MM.1S (cell line): ENCODE measurements at regions not wholly inside any gene's neighbourhood (a gene's known extent, or its start where the extent isn't known, plus 50 kb on each side); places are given as distances from the start of the nearest gene placed in this dataset.

Source experiments
- DNase-seq: peaks from one replicate; pipeline ENCODE4 v3.0.0-alpha.2; 2015
- H2AFZ ChIP-seq: fragments of 300-600 bp; sonication (generic); 2 replicates; pipeline ENCODE4 v1.6.0; 2016; ENCODE audit warnings: antibody characterized with exemption, low read length
- H3F3A ChIP-seq: fragments of 300-600 bp; sonication (generic); 2 replicates; pipeline ENCODE4 v1.6.1; 2016; ENCODE audit warnings: mild to moderate bottlenecking, antibody characterized with exemption, low read length, moderate library complexity, mixed read lengths; ENCODE audit not compliant: insufficient read depth
- H3K27ac ChIP-seq: fragments of 300-600 bp; sonication (generic); 2 replicates; pipeline ENCODE4 v1.5.1; 2016; ENCODE audit warnings: mild to moderate bottlenecking, low read length
- H3K27me3 ChIP-seq: fragments of 300-600 bp; sonication (generic); replicated peaks from 2 replicates; pipeline ENCODE4 v1.6.0; 2016; ENCODE audit warnings: low read length; ENCODE audit not compliant: insufficient read depth
- H3K36me3 ChIP-seq: fragments of 300-600 bp; sonication (generic); replicated peaks from 2 replicates; pipeline ENCODE4 v1.6.1; 2016; ENCODE audit warnings: mild to moderate bottlenecking, low read length, mixed read lengths; ENCODE audit not compliant: insufficient read depth
- H3K4me1 ChIP-seq: fragments of 300-600 bp; sonication (generic); 2 replicates; pipeline ENCODE4 v1.6.1; 2016; ENCODE audit warnings: low read length, mixed read lengths
- H3K4me2 ChIP-seq: fragments of 300-600 bp; sonication (generic); 2 replicates; pipeline ENCODE4 v1.6.0; 2016; ENCODE audit warnings: low read depth, low read length
- H3K4me3 ChIP-seq: fragments of 300-600 bp; sonication (generic); 2 replicates; pipeline ENCODE4 v1.5.1; 2016; ENCODE audit warnings: low read length, mixed read lengths
- H3K79me2 ChIP-seq: fragments of 300-600 bp; sonication (generic); 2 replicates; pipeline ENCODE4 v1.6.1; 2016; ENCODE audit warnings: mixed run types, low read length, mixed read lengths
- H3K9ac ChIP-seq: fragments of 300-600 bp; sonication (generic); 2 replicates; pipeline ENCODE4 v1.6.1; 2016; ENCODE audit warnings: low read length, mixed read lengths
- H3K9me2 ChIP-seq: fragments of 300-600 bp; sonication (generic); replicated peaks from 2 replicates; pipeline ENCODE4 v1.6.1; 2016; ENCODE audit warnings: mild to moderate bottlenecking, low read length, mixed read lengths; ENCODE audit not compliant: insufficient read depth
- H3K9me3 ChIP-seq: fragments of 300-600 bp; sonication (generic); replicated peaks from 2 replicates; pipeline ENCODE4 v1.6.1; 2016; ENCODE audit warnings: mild to moderate bottlenecking, low read length, mixed read lengths; ENCODE audit not compliant: insufficient read depth
- H4K20me1 ChIP-seq: fragments of 300-600 bp; sonication (generic); 2 replicates; pipeline ENCODE4 v1.6.1; 2016; ENCODE audit warnings: mild to moderate bottlenecking, low read length, moderate library complexity, mixed read lengths; ENCODE audit not compliant: insufficient read depth
- CTCF ChIP-seq: fragments of 300-600 bp; sonication (generic); IDR thresholded peaks from 2 replicates; pipeline ENCODE4 v1.5.1; 2016; ENCODE audit warnings: antibody characterized with exemption, low read length, mixed read lengths
- EZH2 ChIP-seq: fragments of 300-600 bp; sonication (generic); optimal IDR thresholded peaks from 2 replicates; pipeline ENCODE3; 2017; ENCODE audit warnings: low read depth, mild to moderate bottlenecking, antibody characterized with exemption, low read length, mixed read lengths
- EZH2phosphoT487 ChIP-seq: fragments of 300-600 bp; sonication (generic); IDR thresholded peaks from 2 replicates; pipeline ENCODE4 v1.6.1; 2018; ENCODE audit warnings: antibody characterized with exemption, low read length

GRCh38 chr1:199867601-199868000 lies 159.9 kb upstream of the NR5A2 start:
- Histone ChIP-seq H3K9me3 (no peaks in the 10 kb centered on the region), H3K4me3 (no peak overlapping the region), H3K79me2 (no peaks in the 10 kb centered on the region), H4K20me1 (no peaks in the 10 kb centered on the region), H3K4me2 (no peak overlapping the region), H3K9ac (no peak overlapping the region), H3K36me3 (no peaks in the 10 kb centered on the region), H3K4me1 (no peaks in the 10 kb centered on the region), H3K27me3 (no peaks in the 10 kb centered on the region), H3F3A (no peaks in the 10 kb centered on the region), H3K9me2 (no peaks in the 10 kb centered on the region), H2AFZ (no peak overlapping the region), H3K27ac (no peak overlapping the region)
- no peak for TF ChIP-seq EZH2
- TF ChIP-seq EZH2phosphoT487 = no peak
- no peak for DNase-seq

GRCh38 chr1:199868777-199869176 lies 158.7 kb upstream of the NR5A2 start:
- H3K9me3 ChIP-seq = no peaks in the 10 kb centered on the region
- H3K79me2 ChIP-seq = no peaks in the 10 kb centered on the region
- no peak overlapping the region for H3K4me2 ChIP-seq
- H3F3A ChIP-seq = no peaks in the 10 kb centered on the region
- H3K9me2 ChIP-seq = no peaks in the 10 kb centered on the region
- DNase-seq = no peak
- no peak overlapping the region for H3K9ac ChIP-seq
- H3K27me3 ChIP-seq = no peaks in the 10 kb centered on the region
- no peaks in the 10 kb centered on the region for H3K4me1 ChIP-seq
- no peaks in the 10 kb centered on the region for H3K36me3 ChIP-seq
- no peak overlapping the region for H2AFZ ChIP-seq
- H3K4me3 ChIP-seq = no peak overlapping the region
- no peak overlapping the region for H3K27ac ChIP-seq
- TF ChIP-seq EZH2phosphoT487 (no peak), CTCF (no peak), EZH2 (no peak)
- no peaks in the 10 kb centered on the region for H4K20me1 ChIP-seq

- no peak overlapping the region for H3K4me2 ChIP-seq
- no peak overlapping the region for H3K27ac ChIP-seq
These were observed 152.2 kb upstream of the NR5A2 start for GRCh38 chr1:199875337-199875736.

More at GRCh38 chr1:199875337-199875736, 152.2 kb upstream of the NR5A2 start:
- TF ChIP-seq CTCF (no peak), EZH2 (no peak), EZH2phosphoT487 (no peak)
- no peak overlapping the region for H3K9ac ChIP-seq
- H3K79me2 ChIP-seq = no peaks in the 10 kb centered on the region
- H3F3A ChIP-seq = no peaks in the 10 kb centered on the region
- H3K4me1 ChIP-seq = no peaks in the 10 kb centered on the region
- H3K9me2 ChIP-seq = no peaks in the 10 kb centered on the region
- no peak overlapping the region for H2AFZ ChIP-seq
- no peaks in the 10 kb centered on the region for H3K9me3 ChIP-seq
- H3K27me3 ChIP-seq = no peaks in the 10 kb centered on the region
- no peak for DNase-seq
- no peak overlapping the region for H3K4me3 ChIP-seq
- no peaks in the 10 kb centered on the region for H4K20me1 ChIP-seq
- H3K36me3 ChIP-seq = no peaks in the 10 kb centered on the region
